ENCODE measurements at regions not wholly inside any gene's neighbourhood (a gene's known extent, or its start where the extent isn't known, plus 50 kb on each side); places are given as distances from the start of the nearest gene placed in this dataset.

- no peak for TF ChIP-seq CTCF (IDR thresholded peaks at IDR 0.05)
- TF ChIP-seq RAD21 (conservative IDR thresholded peaks at IDR 0.05 in 1 of 2, IDR thresholded peaks at IDR 0.05 in 1 of 2) = no peak
- TF ChIP-seq REST (IDR thresholded peaks at IDR 0.05) = no peak
- no peak for TF ChIP-seq POLR2A (IDR thresholded peaks at IDR 0.05; ENCODE audit: low read length)
- TF ChIP-seq PBX3 (IDR thresholded peaks at IDR 0.05) = no peak
- TF ChIP-seq MYC (IDR thresholded peaks at IDR 0.05; ENCODE audit: borderline replicate concordance, low read length) = no peak
- TF ChIP-seq HDAC2 (IDR thresholded peaks at IDR 0.05) = no peak
- TF ChIP-seq KDM1A (IDR thresholded peaks at IDR 0.05; ENCODE audit: low read depth) = no peak
- no peak for TF ChIP-seq RFX5 (IDR thresholded peaks at IDR 0.05)
- TF ChIP-seq ESRRA (IDR thresholded peaks at IDR 0.05; ENCODE audit: borderline replicate concordance, low read length) = no peak
- TF ChIP-seq CHD2 (IDR thresholded peaks at IDR 0.05; ENCODE audit: low read length, partially characterized antibody) = no peak
Observed at GRCh38 chr19:23541991-23542390, 145.0 kb downstream of the ZNF675 start.

All from A549 (cell line).